Chondrocyte (in vitro differentiated cells): ENCODE measurements at regions not wholly inside any gene's neighbourhood (a gene's known extent, or its start where the extent isn't known, plus 50 kb on each side); places are given as distances from the start of the nearest gene placed in this dataset.

ENCODE experiments used
- DNase-seq: peaks from one replicate; pipeline ENCODE4 v3.0.0; 2021; ENCODE audit warnings: mixed read lengths, low spot score
- H3K27ac Mint-ChIP-seq: one replicate; pipeline ENCODE4 v1.8.0; 2021; ENCODE audit warnings: mild to moderate bottlenecking, moderate library complexity, mixed read lengths; ENCODE audit not compliant: unreplicated experiment
- H3K27me3 Mint-ChIP-seq: 2 replicates; pipeline ENCODE4 v1.8.0; 2021; ENCODE audit warnings: low read depth, mixed read lengths
- H3K36me3 Mint-ChIP-seq: 2 replicates; pipeline ENCODE4 v1.8.0; 2021; ENCODE audit warnings: low read depth, mixed read lengths
- H3K4me1 Mint-ChIP-seq: 2 replicates; pipeline ENCODE4 v1.8.0; 2021; ENCODE audit warnings: low read depth, mild to moderate bottlenecking, mixed read lengths
- H3K4me3 Mint-ChIP-seq: one replicate; pipeline ENCODE4 v1.8.0; 2021; ENCODE audit warnings: mild to moderate bottlenecking, moderate library complexity, mixed read lengths; ENCODE audit not compliant: unreplicated experiment
- H3K9me3 Mint-ChIP-seq: 2 replicates; pipeline ENCODE4 v1.8.0; 2021; ENCODE audit warnings: low read depth, mixed read lengths
- TF ChIP-seq, protein P1 (sequence below): fragments of 200-600 bp; sonication (generic); IDR thresholded peaks from 2 replicates; pipeline ENCODE4 v1.5.0; 2021; ENCODE audit warnings: antibody characterized with exemption, mild to moderate bottlenecking, moderate library complexity

GRCh38 chr1:4517186-4517954 lies 137.0 kb upstream of the AJAP1 start:
- H3K4me3 Mint-ChIP-seq: no peak overlapping the region
- TF ChIP-seq, protein P1, sequence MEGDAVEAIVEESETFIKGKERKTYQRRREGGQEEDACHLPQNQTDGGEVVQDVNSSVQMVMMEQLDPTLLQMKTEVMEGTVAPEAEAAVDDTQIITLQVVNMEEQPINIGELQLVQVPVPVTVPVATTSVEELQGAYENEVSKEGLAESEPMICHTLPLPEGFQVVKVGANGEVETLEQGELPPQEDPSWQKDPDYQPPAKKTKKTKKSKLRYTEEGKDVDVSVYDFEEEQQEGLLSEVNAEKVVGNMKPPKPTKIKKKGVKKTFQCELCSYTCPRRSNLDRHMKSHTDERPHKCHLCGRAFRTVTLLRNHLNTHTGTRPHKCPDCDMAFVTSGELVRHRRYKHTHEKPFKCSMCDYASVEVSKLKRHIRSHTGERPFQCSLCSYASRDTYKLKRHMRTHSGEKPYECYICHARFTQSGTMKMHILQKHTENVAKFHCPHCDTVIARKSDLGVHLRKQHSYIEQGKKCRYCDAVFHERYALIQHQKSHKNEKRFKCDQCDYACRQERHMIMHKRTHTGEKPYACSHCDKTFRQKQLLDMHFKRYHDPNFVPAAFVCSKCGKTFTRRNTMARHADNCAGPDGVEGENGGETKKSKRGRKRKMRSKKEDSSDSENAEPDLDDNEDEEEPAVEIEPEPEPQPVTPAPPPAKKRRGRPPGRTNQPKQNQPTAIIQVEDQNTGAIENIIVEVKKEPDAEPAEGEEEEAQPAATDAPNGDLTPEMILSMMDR: no peak
- no peak for DNase-seq
- H3K4me1 Mint-ChIP-seq: no peaks in the 10 kb centered on the region
- peaks cover 42% of the 10 kb centered on the region for H3K9me3 Mint-ChIP-seq
- no peaks in the 10 kb centered on the region for H3K27me3 Mint-ChIP-seq
- H3K27ac Mint-ChIP-seq: no peak overlapping the region
- H3K36me3 Mint-ChIP-seq: no peaks in the 10 kb centered on the region

DNA sequence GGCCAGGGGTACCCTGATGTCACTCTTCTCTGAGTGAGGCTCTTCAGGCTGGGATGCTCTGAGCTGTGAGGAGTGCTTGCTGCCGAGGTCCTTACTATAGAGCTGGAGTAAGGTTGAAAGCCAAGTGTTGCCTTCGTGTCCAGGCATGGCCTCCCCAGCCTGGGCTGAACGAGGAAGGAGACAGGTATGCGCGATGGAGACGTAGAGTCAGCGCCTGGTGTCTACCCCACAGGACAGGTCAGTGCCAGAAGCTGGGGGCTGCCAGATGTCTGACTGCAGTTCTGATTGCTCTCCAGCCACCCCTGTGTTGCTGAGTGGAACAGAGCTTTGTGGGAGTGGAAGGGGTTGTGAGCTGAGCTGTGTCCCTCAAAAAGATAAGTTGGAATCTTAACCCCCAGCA lies 135.8 kb upstream of the AJAP1 start:
- TF ChIP-seq, protein P1: no peak
- Mint-ChIP-seq H3K4me1 (no peaks in the 10 kb centered on the region), H3K9me3 (peaks cover 45% of the 10 kb centered on the region), H3K27ac (no peak overlapping the region), H3K36me3 (no peaks in the 10 kb centered on the region), H3K4me3 (no peak overlapping the region), H3K27me3 (no peaks in the 10 kb centered on the region)
- no peak for DNase-seq

DNA sequence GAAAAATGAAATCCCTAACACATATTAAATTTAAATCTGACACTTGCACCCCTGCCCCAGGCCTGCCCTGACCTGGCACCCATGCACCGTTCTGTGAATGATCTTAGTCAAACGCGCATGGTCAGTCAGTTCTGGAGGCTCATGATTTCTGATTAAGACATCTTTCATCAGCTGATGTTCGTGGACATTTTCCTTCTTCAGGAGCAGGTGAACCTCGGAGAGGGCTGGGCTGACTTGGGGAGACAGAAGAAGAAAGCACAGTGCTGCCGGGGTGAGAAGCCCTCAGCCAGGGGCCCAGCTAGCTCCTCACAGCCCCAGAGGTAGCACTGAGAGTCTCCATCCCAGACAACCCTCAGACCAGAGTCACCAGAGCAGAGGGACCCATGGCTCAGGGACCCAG lies 134.5 kb upstream of the AJAP1 start:
- H3K4me1 Mint-ChIP-seq: no peaks in the 10 kb centered on the region
- H3K27ac Mint-ChIP-seq: no peak overlapping the region
- peaks cover 39% of the 10 kb centered on the region for H3K9me3 Mint-ChIP-seq
- TF ChIP-seq, protein P1: no peak
- DNase-seq: no peak
- no peak overlapping the region for H3K4me3 Mint-ChIP-seq
- H3K36me3 Mint-ChIP-seq: no peaks in the 10 kb centered on the region
- no peaks in the 10 kb centered on the region for H3K27me3 Mint-ChIP-seq

DNA sequence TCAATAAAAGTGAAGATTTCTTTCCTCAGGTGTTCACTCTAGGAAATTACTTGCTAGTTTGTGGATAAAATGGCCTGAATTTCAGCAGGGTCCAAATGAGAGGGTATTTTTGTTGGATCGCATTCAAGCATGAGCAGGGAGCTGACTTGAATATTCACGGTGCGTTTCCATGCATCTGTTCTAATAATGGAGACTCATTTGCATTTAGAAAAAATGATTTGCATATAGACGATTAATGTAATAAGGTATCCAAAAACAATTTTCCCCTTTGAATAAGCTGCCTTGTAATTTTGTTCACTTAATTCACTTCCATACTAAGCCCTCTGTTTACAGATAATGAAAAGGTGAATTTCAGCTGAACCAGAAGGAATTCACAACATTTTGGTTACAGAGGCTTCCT lies 130.9 kb upstream of the AJAP1 start:
- H3K4me3 Mint-ChIP-seq: no peak overlapping the region
- no peaks in the 10 kb centered on the region for H3K36me3 Mint-ChIP-seq
- H3K9me3 Mint-ChIP-seq: peaks cover 23% of the 10 kb centered on the region
- no peaks in the 10 kb centered on the region for H3K4me1 Mint-ChIP-seq
- DNase-seq: no peak
- TF ChIP-seq, protein P1: no peak
- no peaks in the 10 kb centered on the region for H3K27me3 Mint-ChIP-seq
- H3K27ac Mint-ChIP-seq: no peak overlapping the region

- DNase-seq: no peak
- peaks cover 7% of the 10 kb centered on the region for H3K9me3 Mint-ChIP-seq
- no peaks in the 10 kb centered on the region for H3K36me3 Mint-ChIP-seq
- TF ChIP-seq, protein P1: no peak
- no peaks in the 10 kb centered on the region for H3K27me3 Mint-ChIP-seq
- no peak overlapping the region for H3K4me3 Mint-ChIP-seq
- H3K4me1 Mint-ChIP-seq: no peaks in the 10 kb centered on the region
- no peak overlapping the region for H3K27ac Mint-ChIP-seq
Observed at GRCh38 chr1:4526747-4527146, 127.7 kb upstream of the AJAP1 start.
